T follicular helper cell (primary cell): ENCODE measurements at regions not wholly inside any gene's neighbourhood (a gene's known extent, or its start where the extent isn't known, plus 50 kb on each side); places are given as distances from the start of the nearest gene placed in this dataset.

Experiments
- DNase-seq: peaks from one replicate; pipeline ENCODE4 v3.0.0-alpha.2; 2020; ENCODE audit warnings: low read depth

DNA sequence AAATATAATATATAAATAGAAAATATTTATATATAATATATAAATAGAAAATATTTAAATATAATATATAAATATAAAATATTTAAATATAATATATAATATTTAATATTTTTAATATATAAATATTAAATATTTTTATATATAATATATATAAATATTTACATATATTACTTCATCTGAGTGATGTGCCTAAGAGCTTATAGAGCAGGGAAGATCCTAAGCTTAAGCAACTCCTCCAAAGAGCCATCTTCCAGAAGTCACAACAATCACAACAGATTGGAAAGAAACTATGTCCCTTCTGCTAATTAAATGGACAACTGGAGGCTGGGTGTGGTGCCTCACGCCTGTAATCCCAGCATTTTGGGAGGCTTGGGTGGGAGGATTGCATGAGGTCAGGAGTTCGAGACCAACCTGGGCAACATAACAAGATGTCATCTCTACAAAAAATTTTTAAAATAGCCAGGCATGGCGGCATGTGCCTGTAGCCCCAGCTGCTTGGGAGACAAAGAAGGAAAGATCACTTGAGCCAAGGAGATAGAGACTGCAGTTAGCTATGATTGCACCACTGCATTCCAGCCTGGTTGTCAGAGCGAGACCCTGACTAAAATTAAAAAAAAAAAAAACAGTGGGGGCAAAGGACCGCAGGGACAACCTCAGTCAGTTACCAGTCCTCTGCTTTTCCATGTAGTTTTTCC is 198.7 kb downstream of the SKIDA1 start:
- DNase-seq, result no peak

DNA sequence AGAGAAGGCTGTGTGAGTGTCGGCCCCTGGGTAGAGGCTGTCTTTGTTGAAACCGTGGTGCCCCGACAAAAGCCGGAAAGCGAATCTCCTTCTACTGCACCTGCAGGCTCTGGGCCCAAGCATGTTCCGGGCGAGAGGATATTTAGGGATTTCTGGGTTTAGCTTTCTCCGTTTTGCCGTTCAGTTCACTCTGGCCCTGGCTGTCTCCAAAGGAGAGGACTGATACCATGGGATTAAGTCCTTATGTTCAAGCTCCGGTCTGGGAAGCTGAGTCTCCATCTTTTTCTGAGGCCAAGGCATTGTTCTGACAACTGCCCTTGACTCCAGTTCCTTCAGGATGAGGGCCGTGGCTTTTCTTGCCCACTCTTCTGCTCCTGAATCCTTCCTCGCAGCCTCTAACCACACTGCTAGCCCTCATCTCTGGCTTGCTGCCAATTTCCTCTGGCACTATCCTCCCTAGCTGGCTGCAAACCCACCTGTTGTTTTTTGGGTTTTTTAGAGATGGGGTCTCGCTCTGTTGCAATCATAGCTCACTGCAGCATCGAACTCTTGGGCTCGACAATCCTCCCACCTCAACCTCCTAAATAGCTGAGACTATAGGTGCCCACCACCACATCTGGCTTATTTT is 206.8 kb downstream of the SKIDA1 start:
- no peak for DNase-seq

DNA sequence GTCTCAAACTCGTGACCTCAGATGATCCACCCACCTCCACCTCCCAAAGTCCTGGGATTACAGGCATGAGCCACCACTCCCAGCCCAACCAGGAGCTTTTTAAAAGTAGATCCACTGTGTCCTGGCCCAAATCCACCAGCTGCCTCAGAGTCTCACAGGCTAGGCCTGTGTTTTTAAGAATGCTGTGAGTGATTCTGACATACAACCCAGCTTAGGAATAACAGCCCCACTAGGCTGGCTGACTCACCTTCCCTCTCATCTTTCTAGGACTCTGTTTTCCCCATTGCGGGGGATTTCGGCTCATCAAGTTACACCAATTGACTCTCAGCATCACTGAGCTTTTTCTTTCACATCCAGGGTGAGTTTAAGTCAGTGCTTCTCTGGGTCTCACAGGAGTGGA is 207.6 kb downstream of the SKIDA1 start:
- no peak for DNase-seq

DNA sequence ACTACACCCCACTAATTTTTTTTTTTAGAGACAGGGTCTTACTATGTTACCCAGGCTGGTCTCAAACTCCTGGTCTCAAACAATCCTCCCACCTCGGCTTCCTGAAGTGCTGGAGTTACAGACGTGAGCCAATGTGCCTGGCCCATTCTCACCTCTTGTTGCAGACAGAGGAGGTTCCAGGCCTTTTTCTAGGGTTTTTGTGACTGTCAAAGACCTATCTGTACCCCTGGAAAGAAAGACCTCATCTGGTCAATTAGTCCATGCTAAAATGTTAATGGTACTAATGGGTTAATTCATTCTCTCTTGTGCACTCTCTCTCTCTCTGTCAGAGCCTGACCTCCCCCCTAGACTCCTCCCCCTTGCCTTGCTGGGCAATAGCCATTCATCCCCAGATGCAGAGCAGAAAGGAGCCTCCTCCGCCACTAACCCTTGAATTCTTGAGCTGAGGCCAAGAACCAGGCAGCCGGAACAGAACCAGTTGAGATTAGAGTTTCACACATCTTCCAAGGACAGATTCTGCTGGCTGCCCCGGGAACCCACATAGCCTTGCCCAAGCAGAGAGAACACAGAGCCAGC is 209.7 kb downstream of the SKIDA1 start:
- DNase-seq, result no peak

DNA sequence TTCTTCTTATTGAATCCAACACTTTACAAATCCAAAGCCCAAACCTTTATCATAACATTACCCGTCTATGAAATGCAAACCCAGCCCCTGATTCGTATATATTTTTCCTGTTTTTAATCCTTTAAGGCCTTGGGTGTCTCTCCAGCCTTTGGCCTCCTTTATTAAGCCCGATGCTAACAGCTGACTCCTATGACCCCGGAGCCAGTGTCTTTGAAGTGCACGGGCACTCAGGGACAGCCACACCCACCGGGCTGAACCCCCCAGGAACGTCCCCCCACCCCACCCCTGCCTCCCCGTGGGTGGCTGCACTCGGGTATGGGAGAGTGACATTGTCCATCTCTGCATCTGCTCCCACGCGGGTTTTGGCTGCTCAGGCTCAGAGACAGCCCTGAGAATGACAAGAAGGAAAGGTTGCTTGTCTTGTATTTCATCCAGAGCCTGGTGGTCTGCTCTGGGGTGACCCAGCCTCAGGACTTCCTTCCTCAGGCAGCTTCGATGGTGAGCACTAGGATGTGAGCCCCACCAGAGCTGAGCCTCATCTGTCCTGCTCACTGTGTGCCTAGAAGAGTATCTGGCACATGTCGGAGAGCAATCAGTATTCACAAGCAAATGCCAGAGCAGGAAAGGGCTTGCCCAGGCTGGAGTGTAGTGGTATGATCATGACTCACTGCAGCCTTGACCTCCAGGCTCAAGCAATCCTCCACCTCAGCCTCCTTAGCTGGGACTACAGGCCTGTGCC is 210.4 kb downstream of the SKIDA1 start:
- no peak for DNase-seq

DNA sequence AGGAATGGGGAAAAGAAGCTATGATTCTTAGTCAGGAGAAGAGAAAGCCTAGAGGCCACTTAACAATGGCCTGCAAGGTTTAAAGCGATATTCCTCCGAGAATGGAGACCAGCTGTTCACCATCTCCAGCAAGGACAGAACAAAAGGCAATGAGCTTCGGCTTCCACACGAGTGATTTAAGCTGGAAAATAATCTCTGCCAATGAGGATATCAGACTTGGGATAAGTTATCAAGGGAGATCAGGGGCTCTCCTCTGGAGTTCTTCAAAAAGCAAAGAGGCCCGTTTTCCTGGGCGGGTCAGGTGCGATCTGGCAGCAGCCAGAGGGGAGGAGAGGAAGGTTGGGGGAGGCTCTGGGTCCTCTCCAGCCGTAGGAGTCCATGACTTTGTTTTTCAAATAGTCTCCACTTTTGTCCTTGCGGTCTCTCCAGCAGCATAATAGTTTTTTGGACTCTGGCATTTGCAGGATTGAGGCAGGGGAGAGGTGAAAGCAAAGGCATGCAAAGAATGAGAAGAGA is 211.3 kb downstream of the SKIDA1 start:
- DNase-seq, result no peak

DNA sequence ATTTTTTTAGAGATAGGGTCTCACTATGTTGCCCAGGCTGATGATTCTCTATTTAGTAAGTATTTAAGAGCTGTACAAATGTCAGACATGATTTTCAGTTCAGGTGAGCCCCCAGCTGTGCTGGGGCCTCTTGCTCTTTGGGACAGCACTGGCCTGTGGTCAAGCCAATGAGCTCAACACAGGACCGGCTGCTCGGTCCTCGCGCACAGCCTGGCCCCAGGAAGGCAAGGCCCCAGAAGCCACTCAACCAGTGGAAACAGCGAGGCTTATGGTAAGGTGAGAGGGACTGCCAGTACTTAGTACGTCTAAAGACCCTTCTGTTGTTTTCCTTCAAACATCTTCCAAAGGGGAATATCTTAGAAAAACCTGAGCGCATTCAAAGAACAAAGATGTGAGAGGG is 211.8 kb downstream of the SKIDA1 start:
- DNase-seq, result no peak

DNA sequence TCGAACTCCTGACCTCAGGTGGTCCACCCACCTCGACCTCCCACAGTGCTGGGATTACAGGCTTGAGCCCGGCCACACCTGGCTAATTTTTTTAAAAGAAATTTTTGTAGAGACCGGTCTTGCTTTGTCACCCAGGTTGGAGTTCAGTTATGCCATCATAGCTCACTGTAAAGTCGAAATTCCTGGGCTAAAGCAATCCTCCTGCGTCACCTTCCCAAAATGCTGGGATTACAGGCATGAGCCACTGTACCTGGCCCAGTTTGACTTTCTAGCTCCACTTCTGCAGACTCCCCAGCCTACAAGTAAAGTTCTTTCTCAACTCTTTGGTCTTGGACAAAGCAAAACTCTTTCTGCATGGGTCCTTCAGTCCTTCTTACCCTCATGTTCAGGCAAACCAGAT is 214.1 kb downstream of the SKIDA1 start:
- DNase-seq, result no peak

DNA sequence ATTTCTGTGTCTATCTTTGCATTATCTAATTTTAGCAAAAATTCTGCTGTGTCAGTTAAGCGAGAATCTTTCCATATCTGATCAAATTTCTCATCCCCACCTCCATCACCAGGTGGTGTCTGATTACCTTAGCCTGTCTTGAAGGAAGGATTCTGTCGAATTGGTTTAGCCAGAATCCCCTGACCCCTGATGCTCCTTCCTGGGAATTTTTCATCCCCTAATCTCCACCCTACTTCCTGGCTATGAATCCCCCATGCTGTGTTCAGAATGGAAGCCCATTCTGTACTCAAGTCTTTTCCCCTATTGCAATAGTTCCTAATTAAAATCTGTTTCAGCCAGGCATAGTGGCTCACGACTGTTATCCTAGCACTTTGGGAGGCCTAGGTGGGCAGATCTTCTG is 216.1 kb downstream of the SKIDA1 start:
- DNase-seq, result no peak

DNA sequence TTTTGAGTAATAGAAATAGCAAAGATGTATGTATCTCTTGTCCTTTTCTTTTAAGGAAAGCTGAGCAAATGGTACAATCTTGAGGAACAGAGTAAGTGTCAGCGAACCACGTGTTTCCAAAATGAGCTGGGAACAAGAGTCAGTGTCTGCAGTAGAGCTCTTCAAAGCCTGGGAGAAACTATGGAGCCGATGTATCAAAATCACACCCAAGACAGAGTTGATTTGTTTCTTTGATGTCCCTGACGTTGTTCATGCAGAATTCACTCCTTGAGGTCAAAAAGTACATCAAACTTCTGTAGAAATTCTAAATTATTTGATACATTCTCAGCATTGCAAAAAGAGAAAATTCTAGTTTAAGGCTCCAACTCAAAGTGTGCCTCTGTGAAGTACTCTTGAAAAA is 216.5 kb downstream of the SKIDA1 start:
- no peak for DNase-seq

DNA sequence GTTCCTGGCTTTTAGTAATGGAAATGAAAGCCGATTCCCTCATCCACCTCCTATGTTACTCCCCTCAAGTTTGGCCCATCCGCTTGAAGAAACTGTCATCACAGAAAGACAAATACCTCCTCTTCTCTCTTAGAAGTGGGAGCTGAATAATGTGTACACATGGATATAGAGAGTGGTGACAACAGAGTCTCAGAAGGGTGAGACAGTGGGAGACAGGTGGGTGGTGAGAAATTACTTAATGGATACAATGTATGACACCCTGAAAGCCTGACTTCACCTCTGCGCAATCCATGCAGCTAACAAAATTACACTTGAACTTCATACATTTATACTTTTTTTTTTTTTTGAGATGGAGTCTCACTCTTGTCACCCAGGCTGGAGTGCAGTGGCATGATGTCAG is 217.5 kb downstream of the SKIDA1 start:
- no peak for DNase-seq

DNA sequence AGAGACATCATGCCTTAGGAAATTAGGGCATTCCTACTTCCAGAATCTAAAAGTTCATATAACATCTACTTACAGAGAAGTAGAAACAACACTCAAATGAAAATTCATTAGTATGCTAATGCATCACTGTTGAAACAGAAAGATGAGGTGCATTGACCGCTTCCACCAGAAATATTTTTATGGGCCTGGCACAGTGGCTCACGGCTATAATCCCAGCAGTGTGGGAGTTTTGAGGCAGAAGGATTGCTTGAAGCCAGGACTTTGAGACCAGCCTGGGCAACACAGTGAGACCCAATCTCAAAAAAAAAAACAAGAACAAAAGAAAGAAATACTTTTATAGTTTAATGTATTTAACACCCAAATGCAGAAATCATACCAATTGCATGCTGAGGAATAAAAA is 220.9 kb downstream of the SKIDA1 start:
- no peak for DNase-seq

DNA sequence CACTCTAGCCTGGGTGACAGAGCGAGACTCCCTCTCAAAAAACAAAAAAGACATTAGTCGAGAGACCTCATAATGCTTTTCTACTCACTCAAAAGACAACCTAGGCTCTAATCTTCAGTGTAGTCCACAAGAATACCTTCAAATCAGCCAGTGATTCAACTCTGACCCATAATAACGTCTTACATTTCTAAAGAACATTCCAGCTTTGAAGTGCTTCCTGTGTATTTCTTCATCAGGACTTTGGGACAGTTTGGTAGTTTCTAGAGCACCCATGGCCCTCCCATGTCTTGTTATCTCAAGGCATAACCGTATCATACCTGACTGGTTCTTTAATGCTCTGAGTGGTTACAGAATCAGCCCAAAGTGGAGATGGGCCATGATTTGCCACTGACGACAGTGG is 221.3 kb downstream of the SKIDA1 start:
- no peak for DNase-seq

DNA sequence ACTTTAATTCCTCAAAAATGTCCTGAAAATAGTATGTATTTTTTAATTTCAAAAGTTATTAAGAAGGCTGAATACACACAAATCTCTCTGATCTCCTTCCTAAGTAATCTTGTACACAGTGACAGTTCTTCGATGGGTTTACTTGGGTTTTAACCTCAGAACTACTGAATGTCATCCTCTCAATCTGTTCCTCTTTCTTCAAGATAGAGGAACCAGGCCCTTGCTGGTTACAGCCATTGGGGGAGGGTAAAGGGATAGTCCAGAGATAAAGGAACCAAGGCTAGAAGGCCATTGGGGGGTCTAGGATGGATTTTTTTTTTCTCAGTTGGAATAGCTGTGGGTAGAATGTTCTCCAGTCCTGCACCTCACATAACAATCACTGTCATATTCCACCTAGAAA is 224.9 kb downstream of the SKIDA1 start:
- DNase-seq, result no peak

DNA sequence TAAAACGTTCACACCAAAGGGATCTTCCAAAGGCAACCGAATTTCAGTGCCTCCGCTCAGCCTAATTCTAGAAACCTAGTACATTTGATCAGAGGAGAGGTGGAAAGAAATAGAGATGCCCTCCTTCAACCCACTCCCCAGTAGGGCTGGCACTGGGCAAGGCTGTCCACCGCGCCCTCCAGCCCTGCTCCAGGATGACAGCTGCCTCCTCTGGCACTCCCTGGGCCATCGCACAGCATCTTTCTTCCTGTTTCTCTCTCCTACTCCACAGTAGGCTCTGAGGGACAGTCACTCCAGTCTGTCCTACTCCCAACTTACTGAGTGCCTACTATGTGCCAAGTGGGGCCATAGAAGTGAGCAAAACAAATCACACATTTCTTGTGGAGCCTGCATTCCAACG is 226.2 kb downstream of the SKIDA1 start:
- no peak for DNase-seq

DNA sequence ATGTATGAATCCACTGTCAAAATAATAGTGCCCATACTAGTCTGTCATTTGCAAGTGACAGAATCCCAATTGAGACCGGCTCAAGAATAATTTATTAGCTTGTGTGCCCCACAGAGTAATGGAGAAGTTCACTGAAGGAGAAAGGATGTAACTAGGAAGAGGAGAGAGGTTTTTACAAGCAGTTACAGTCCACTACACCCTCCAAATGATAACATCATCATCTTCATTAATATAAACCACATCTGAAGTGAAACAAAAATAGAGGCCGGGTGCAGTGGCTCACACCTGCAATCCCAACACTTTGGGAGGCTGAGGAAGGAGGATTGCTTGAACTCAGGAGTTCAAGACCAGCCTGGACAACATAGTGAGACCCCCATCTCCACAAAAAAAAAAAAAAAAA is 226.8 kb downstream of the SKIDA1 start:
- DNase-seq, result no peak

DNA sequence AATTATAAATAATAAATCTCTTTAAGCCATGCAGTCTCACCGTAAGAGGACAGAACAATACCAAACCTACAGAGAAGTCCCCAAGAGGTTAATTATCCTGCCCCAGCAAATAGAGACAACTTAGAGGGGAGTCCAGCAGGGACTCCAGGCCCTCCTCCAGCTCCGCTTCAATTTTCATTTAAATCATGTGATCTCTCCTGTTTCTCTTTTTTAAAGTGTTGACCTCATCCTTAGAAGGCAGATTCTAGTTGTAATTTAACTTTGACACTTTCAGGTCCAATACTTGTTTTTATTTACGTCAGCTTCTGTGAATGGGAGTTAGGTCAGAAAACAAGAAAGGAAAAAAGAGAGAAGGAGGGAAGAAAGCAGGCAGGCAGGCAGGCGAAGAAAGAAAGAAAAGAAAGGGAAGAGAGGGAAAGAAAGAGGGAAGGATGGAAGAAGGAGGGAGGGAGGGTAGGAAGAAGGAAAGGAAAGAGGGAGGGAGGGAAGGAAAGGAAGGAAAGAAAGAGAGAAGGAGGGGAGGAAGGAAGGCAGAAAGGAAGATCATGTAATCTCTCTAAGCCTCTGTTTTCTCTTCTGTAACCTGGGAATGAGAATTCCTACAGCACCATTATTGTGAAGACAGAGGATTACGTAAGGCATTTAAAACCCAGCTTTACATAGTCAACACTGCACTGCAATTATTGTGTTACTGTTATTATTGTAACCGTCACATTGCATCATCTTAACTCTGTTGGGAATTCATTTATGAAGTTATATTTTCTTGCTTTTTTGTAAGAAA is 227.7 kb downstream of the SKIDA1 start:
- no peak for DNase-seq

DNA sequence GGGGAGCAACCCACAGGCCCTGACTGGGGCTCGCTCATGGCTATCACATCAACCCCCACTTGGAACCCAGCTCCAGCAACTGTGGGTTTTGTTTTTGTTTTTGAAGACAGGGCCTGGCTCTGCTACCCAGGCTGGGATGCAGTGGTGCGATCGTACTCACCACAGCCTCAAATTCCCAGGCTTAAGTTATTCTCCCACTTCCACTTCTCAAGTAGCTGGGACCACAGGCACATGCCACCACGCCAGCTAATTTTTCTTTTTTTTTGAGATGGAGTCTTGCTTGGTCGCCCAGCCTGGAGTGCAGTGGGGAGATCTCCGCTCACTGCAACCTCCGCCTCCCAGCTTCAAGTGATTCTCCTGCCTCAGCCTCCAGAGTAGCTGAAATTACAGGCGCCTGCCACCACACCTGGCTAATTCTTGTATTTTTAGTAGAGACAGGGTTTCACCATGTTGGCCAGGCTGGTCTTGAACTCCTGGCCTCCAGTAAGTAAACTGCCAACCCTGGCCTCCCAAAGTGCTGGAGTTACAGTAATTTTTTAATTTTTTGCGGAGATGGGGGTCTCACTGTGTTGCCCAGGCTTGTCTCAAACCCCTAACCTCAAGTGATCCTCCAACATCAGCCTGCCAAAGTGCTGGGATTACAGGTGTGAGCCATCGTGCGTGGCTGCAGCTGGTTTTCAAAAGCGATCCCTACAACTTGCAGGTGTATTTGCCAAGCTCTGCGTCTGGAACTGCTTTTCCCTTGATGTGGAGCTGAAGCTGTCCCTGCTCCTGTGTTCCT is 228.7 kb downstream of the SKIDA1 start:
- no peak for DNase-seq

DNA sequence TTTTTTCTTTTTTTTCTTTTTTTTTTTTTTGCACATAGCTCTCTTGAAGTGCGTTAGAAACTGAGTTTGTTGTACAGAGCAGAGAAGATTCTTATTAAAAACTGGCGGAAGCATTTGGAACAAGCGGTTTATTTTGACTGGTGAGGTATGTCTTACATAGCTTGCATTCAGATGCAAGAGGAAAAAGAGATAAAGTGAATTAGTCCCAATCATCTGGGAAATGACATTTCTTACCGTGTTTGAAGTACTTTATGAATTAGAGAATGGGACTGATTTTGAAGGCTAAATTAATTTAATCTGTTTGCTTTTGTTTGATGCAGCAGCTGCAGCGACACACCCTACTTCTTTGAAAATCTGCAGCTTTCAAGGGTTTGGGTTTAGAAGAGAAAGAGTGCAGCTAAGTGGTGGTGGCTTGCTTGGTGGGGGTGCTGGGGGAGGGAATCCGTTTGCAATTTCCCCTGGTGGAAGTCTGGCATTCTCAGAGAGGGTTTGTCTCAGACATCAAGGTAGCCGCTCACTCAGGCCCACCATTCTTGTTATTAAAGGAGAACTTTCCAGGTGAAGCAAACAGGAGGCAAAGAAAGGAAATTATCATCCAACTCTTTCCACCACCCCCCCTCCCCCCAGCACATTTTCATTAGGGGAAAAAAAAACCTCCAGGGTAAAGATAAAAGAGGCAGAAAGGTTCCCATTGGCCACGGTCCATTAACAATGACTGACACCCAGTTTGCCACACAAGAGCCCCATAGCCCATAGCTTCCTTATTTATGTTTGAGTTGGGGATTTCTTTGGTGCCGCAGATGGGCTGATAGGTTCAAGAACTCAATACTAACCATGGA is 231.7 kb downstream of the SKIDA1 start:
- DNase-seq, result no peak
